SK-N-SH (cell line): ENCODE measurements at regions not wholly inside any gene's neighbourhood (a gene's known extent, or its start where the extent isn't known, plus 50 kb on each side); places are given as distances from the start of the nearest gene placed in this dataset.

ENCODE experiments used
- CTCF ChIA-PET: fragments of 300-600, 350-600 bp; formaldehyde crosslinking; extraction: SDS; loops from one replicate; lab custom pipeline; 2021; lab: Yijun Ruan, JAX
- POLR2A ChIA-PET: fragments of 350-600 bp; sonication (Branson Sonifier 250); formaldehyde crosslinking; extraction: SDS; loops from one replicate; lab custom pipeline; 2020; ENCODE audit warnings: antibody characterized with exemption, inconsistent platforms; lab: Yijun Ruan, JAX
- DNase-seq: peaks from one replicate; pipeline ENCODE4 v3.0.0; 2012
- H2AFZ ChIP-seq: fragments of 200-600 bp; sonication (generic); 2 replicates; pipeline ENCODE4 v1.8.1; 2016; ENCODE audit warnings: antibody characterized with exemption, mild to moderate bottlenecking, low read depth
- H3F3A ChIP-seq: fragments of 200-600 bp; sonication (generic); replicated peaks from 2 replicates; pipeline ENCODE3; 2016; ENCODE audit warnings: antibody characterized with exemption, mild to moderate bottlenecking; ENCODE audit not compliant: insufficient read depth
- H3K27ac ChIP-seq, 2 experiments: fragments of 200-500 bp in 1 of 2; fragments of 200-600 bp in 1 of 2; sonication (Bioruptor generic) in 1 of 2; sonication (generic), shearing (Covaris generic) in 1 of 2; 2 replicates each; pipeline versions ENCODE4 v1.5.1 to v1.6.1; 2014 to 2016; ENCODE audit warnings: low read depth in 2 of 2, inconsistent platforms in 1 of 2, low read length in 1 of 2, mild to moderate bottlenecking in 1 of 2, mixed read lengths in 1 of 2
- H3K27me3 ChIP-seq: fragments of 200-600 bp; sonication (generic), shearing (Covaris generic); 2 replicates; pipeline ENCODE4 v1.6.1; 2016; ENCODE audit warnings: mixed run types; ENCODE audit not compliant: insufficient read depth
- H3K36me3 ChIP-seq, 2 experiments: fragments of 200-500 bp in 1 of 2; fragments of 200-600 bp in 1 of 2; sonication (Bioruptor generic) in 1 of 2; sonication (generic) in 1 of 2; replicated peaks in 1 of 2; 2 replicates each; pipeline versions ENCODE3 to v1.5.1; 2014 to 2016; ENCODE audit warnings: low read length in 1 of 2, mild to moderate bottlenecking in 1 of 2; ENCODE audit not compliant: insufficient read depth in 2 of 2, control insufficient read depth in 1 of 2
- H3K4me1 ChIP-seq, 2 experiments: fragments of 200-500 bp in 1 of 2; fragments of 200-600 bp in 1 of 2; sonication (Bioruptor generic) in 1 of 2; sonication (generic), shearing (Covaris generic) in 1 of 2; 2 replicates each; pipeline versions ENCODE4 v1.5.1 to v1.6.1; 2014 to 2016; ENCODE audit warnings: low read depth in 1 of 2, low read length in 1 of 2, mixed run types in 1 of 2; ENCODE audit not compliant: insufficient read depth in 2 of 2, control insufficient read depth in 1 of 2
- H3K4me2 ChIP-seq: fragments of 200-600 bp; sonication (generic), shearing (Covaris generic); 2 replicates; pipeline ENCODE4 v1.6.1; 2017; ENCODE audit warnings: mixed run types
- H3K4me3 ChIP-seq, 2 experiments: fragments of 200-500 bp in 1 of 2; fragments of 200-600 bp in 1 of 2; sonication (Bioruptor generic) in 1 of 2; sonication (generic), shearing (Covaris generic) in 1 of 2; 2 replicates each; pipeline versions ENCODE4 v1.5.1 to v1.8.1; 2014 to 2016; ENCODE audit warnings: low read depth in 2 of 2, inconsistent platforms in 1 of 2, low read length in 1 of 2, mild to moderate bottlenecking in 1 of 2, mixed read lengths in 1 of 2, moderate library complexity in 1 of 2
- H3K79me2 ChIP-seq: fragments of 200-600 bp; sonication (generic); 2 replicates; pipeline ENCODE4 v1.8.1; 2017; ENCODE audit warnings: mild to moderate bottlenecking; ENCODE audit not compliant: insufficient read depth
- H3K9ac ChIP-seq: fragments of 200-600 bp; sonication (generic); 2 replicates; pipeline ENCODE4 v1.6.1; 2017; ENCODE audit warnings: mixed run types
- H3K9me2 ChIP-seq: fragments of 200-600 bp; sonication (generic); 2 replicates; pipeline ENCODE4 v1.6.1; 2017; ENCODE audit warnings: mixed run types
- H3K9me3 ChIP-seq: fragments of 200-600 bp; sonication (generic); 2 replicates; pipeline ENCODE4 v1.6.1; 2017; ENCODE audit warnings: mixed run types, mild to moderate bottlenecking, moderate library complexity
- H4K20me1 ChIP-seq: fragments of 200-600 bp; sonication (generic); 2 replicates; pipeline ENCODE4 v1.6.1; 2017; ENCODE audit warnings: mild to moderate bottlenecking, mixed run types; ENCODE audit not compliant: insufficient read depth
- CTCF ChIP-seq: fragments of 200-600 bp; sonication (generic); IDR thresholded peaks from 2 replicates; pipeline ENCODE4 v1.6.1; 2017; ENCODE audit warnings: antibody characterized with exemption, mild to moderate bottlenecking, moderate library complexity
- EP300 ChIP-seq, 2 experiments: IDR thresholded peaks; 2 replicates each; pipeline versions ENCODE4 v1.4.0 to v1.6.1; 2012; ENCODE audit warnings: borderline replicate concordance in 1 of 2, low read depth in 1 of 2, low read length in 1 of 2
- FOSL2 ChIP-seq: IDR thresholded peaks from 2 replicates; pipeline ENCODE4 v1.4.0; 2012; ENCODE audit warnings: low read depth, mild to moderate bottlenecking, moderate library complexity, borderline replicate concordance
- FOXM1 ChIP-seq: IDR thresholded peaks from 2 replicates; pipeline ENCODE4 v1.4.0; 2012; ENCODE audit warnings: low read depth, mild to moderate bottlenecking
- GATA2 ChIP-seq: sonication (generic); formaldehyde crosslinking; IDR thresholded peaks from 2 replicates; pipeline ENCODE4 v1.5.0; 2020; ENCODE audit warnings: mild to moderate bottlenecking, missing genetic modification reagents
- MXI1 ChIP-seq: IDR thresholded peaks from 2 replicates; pipeline ENCODE4 v1.6.1; 2012; ENCODE audit warnings: mild to moderate bottlenecking, low read depth, low read length, improper control_type of control experiment
- NRF1 ChIP-seq: IDR thresholded peaks from 2 replicates; pipeline ENCODE4 v1.6.1; 2012; ENCODE audit warnings: low read depth, mild to moderate bottlenecking, low read length
- PBX3 ChIP-seq: IDR thresholded peaks from 2 replicates; pipeline ENCODE4; 2012
- RFX5 ChIP-seq: IDR thresholded peaks from 2 replicates; pipeline ENCODE4 v1.6.1; 2012; ENCODE audit warnings: mild to moderate bottlenecking, improper control_type of control experiment, low read length
- SIN3A ChIP-seq: IDR thresholded peaks from 2 replicates; pipeline ENCODE4 v1.6.1; 2012; ENCODE audit warnings: low read depth, mild to moderate bottlenecking, low read length, moderate library complexity, borderline replicate concordance
- TCF12 ChIP-seq: IDR thresholded peaks from 2 replicates; pipeline ENCODE4 v1.4.0; 2012
- USF1 ChIP-seq: IDR thresholded peaks from 2 replicates; pipeline ENCODE4 v1.4.0; 2012; ENCODE audit warnings: low read depth, borderline replicate concordance
- YY1 ChIP-seq: IDR thresholded peaks from 2 replicates; pipeline ENCODE4 v1.4.0; 2012; ENCODE audit warnings: low read depth, mild to moderate bottlenecking
- WGBS: methylation state at CpG from one replicate; pipeline ENCODE4 v1.1.6; 2017; ENCODE audit warnings: low lambda C conversion rate; 5-methylcytosine and 5-hydroxymethylcytosine counted together
- TF ChIP-seq, protein P1 (sequence below): IDR thresholded peaks from 2 replicates; pipeline ENCODE4 v1.4.0; 2012; ENCODE audit warnings: low read depth
- TF ChIP-seq, protein P2 (sequence below): fragments of 150-350 bp; IDR thresholded peaks from 2 replicates; pipeline ENCODE4 v1.6.1; 2016; ENCODE audit warnings: mild to moderate bottlenecking, low read depth, low read length

DNA sequence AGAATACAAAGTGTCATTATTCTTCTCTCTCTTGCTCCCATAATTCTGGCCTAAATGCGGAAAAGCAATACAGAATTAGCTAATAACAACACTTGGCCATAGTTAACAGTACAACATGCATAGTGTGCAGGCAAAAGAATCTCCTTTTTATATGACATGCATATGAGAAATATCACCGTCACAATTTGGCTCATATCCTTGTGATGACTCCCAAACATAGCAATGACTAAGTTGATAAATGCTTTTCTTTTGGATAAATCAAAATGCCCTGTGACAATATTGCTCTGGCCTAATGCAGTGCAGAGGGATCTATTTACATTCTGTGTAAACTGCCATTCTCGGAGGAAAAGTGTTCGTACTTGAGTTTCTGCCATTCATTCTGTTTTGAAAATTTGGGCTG is 121.9 kb upstream of the GHR start:
- H3K9me3 ChIP-seq = no peaks in the 10 kb centered on the region
- no peaks in the 10 kb centered on the region for H3K27me3 ChIP-seq
- H3K27ac ChIP-seq = no peak overlapping the region
- CTCF ChIA-PET = no interaction called here
- POLR2A ChIA-PET = no interaction called here
- H3K4me3 ChIP-seq = no peak overlapping the region
- no peak for DNase-seq
- TF ChIP-seq FOSL2 = no peak
- TF ChIP-seq, protein P1, sequence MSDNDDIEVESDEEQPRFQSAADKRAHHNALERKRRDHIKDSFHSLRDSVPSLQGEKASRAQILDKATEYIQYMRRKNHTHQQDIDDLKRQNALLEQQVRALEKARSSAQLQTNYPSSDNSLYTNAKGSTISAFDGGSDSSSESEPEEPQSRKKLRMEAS = no peak
- no peak for TF ChIP-seq TCF12
- TF ChIP-seq EP300 (IDR thresholded peaks at IDR 0.05; ENCODE audit: borderline replicate concordance in 1 of 2, low read depth in 1 of 2, low read length in 1 of 2) = no peak
- TF ChIP-seq SIN3A = no peak
- no peak for TF ChIP-seq NRF1
- TF ChIP-seq MXI1 = no peak
- TF ChIP-seq YY1 = no peak
- no peak for TF ChIP-seq GATA2 (CRISPR knock-in tag)
- no peak for TF ChIP-seq FOXM1
- TF ChIP-seq, protein P2, sequence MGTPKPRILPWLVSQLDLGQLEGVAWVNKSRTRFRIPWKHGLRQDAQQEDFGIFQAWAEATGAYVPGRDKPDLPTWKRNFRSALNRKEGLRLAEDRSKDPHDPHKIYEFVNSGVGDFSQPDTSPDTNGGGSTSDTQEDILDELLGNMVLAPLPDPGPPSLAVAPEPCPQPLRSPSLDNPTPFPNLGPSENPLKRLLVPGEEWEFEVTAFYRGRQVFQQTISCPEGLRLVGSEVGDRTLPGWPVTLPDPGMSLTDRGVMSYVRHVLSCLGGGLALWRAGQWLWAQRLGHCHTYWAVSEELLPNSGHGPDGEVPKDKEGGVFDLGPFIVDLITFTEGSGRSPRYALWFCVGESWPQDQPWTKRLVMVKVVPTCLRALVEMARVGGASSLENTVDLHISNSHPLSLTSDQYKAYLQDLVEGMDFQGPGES = no peak
- no peak for TF ChIP-seq CTCF
- no peak for TF ChIP-seq RFX5
- TF ChIP-seq PBX3 = no peak
- TF ChIP-seq USF1 = no peak
- WGBS = 7% methylated on average over 4 of the region's 4 CpGs
- H3K9me2 ChIP-seq = no peaks in the 10 kb centered on the region
- H3K79me2 ChIP-seq = no peaks in the 10 kb centered on the region
- H3K9ac ChIP-seq = no peak overlapping the region
- no peaks in the 10 kb centered on the region for H3K4me1 ChIP-seq
- no peaks in the 10 kb centered on the region for H3F3A ChIP-seq
- no peak overlapping the region for H2AFZ ChIP-seq
- H4K20me1 ChIP-seq = no peaks in the 10 kb centered on the region
- no peaks in the 10 kb centered on the region for H3K36me3 ChIP-seq
- H3K4me2 ChIP-seq = no peak overlapping the region
